ENCODE measurements at regions not wholly inside any gene's neighbourhood (a gene's known extent, or its start where the extent isn't known, plus 50 kb on each side); places are given as distances from the start of the nearest gene placed in this dataset.
"Not testable (repeated sequence)": the region's sequence is repeated elsewhere in the genome, so short reads cannot be mapped to it uniquely, and the experiment has no call there.

GRCh38 chr7:79604841-79605240 is 151.4 kb upstream of the MAGI2 start:
- H3K79me2 ChIP-seq (ENCODE audit: low read length), result no peaks in the 10 kb centered on the region
- no peak overlapping the region for H3K27ac ChIP-seq (ENCODE audit: low read length)
- no peaks in the 10 kb centered on the region for H3K27me3 ChIP-seq (replicated peaks; ENCODE audit: insufficient read depth, low read length)
- H3K4me1 ChIP-seq (ENCODE audit: low read length), result peaks cover 20% of the 10 kb centered on the region
- no peaks in the 10 kb centered on the region for H4K20me1 ChIP-seq (ENCODE audit: insufficient read depth, low read length)
- no peak overlapping the region for H2AFZ ChIP-seq (ENCODE audit: low read length)
- no peak overlapping the region for H3K4me2 ChIP-seq (ENCODE audit: low read depth, low read length)
- no peak overlapping the region for H3K4me3 ChIP-seq (ENCODE audit: low read length)
- no peak for DNase-seq
- no peaks in the 10 kb centered on the region for H3K9me3 ChIP-seq (replicated peaks; ENCODE audit: insufficient read depth, low read length)
- H3K36me3 ChIP-seq (replicated peaks; ENCODE audit: insufficient read depth, low read length), result no peaks in the 10 kb centered on the region
- H3K9ac ChIP-seq (ENCODE audit: low read length), result no peak overlapping the region
- no peaks in the 10 kb centered on the region for H3F3A ChIP-seq (ENCODE audit: insufficient read depth, low read length)
- no peaks in the 10 kb centered on the region for H3K9me2 ChIP-seq (replicated peaks; ENCODE audit: insufficient read depth, low read length)
- TF ChIP-seq EZH2phosphoT487 (IDR thresholded peaks at IDR 0.05; ENCODE audit: low read length) (no peak), EZH2 (optimal IDR thresholded peaks at IDR 0.05; ENCODE audit: low read depth, low read length) (no peak)
- TF ChIP-seq, protein P1, sequence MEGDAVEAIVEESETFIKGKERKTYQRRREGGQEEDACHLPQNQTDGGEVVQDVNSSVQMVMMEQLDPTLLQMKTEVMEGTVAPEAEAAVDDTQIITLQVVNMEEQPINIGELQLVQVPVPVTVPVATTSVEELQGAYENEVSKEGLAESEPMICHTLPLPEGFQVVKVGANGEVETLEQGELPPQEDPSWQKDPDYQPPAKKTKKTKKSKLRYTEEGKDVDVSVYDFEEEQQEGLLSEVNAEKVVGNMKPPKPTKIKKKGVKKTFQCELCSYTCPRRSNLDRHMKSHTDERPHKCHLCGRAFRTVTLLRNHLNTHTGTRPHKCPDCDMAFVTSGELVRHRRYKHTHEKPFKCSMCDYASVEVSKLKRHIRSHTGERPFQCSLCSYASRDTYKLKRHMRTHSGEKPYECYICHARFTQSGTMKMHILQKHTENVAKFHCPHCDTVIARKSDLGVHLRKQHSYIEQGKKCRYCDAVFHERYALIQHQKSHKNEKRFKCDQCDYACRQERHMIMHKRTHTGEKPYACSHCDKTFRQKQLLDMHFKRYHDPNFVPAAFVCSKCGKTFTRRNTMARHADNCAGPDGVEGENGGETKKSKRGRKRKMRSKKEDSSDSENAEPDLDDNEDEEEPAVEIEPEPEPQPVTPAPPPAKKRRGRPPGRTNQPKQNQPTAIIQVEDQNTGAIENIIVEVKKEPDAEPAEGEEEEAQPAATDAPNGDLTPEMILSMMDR (IDR thresholded peaks at IDR 0.05; ENCODE audit: low read length), result no peak

DNA sequence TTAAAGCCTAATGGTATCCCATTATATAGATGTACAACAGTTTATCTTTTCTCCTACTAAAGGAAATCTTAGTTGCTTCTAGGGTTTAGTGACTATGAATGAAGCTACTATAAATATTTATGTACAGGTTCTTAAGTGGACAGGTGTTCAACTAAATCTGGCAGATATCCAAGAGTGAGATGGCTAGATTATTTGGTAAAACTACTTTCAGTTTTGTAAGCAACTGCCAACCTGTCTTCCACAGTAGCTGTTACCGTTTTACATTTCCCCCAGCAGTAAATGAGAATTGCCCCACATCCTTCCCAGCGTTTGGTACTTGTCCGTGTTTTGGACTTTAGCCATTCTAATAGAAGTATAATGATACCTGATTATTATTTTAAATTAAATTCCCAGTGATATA is 144.9 kb upstream of the MAGI2 start:
- Histone ChIP-seq H3K27me3 (replicated peaks; ENCODE audit: insufficient read depth, low read length) (no peaks in the 10 kb centered on the region), H3F3A (ENCODE audit: insufficient read depth, low read length) (peaks cover 9% of the 10 kb centered on the region), H2AFZ (ENCODE audit: low read length) (no peak overlapping the region), H3K9me2 (replicated peaks; ENCODE audit: insufficient read depth, low read length) (no peaks in the 10 kb centered on the region), H3K36me3 (replicated peaks; ENCODE audit: insufficient read depth, low read length) (no peaks in the 10 kb centered on the region), H3K4me3 (ENCODE audit: low read length) (peak overlapping the region; percentile 10; the same call in 1 of the 2 replicates), H4K20me1 (ENCODE audit: insufficient read depth, low read length) (no peaks in the 10 kb centered on the region), H3K27ac (ENCODE audit: low read length) (peak overlapping the region; percentile 51; the same call in 1 of the 2 replicates), H3K4me2 (ENCODE audit: low read depth, low read length) (peak overlapping the region; percentile 71; the same call in 1 of the 2 replicates), H3K9me3 (replicated peaks; ENCODE audit: insufficient read depth, low read length) (no peaks in the 10 kb centered on the region), H3K79me2 (ENCODE audit: low read length) (no peaks in the 10 kb centered on the region), H3K9ac (ENCODE audit: low read length) (no peak overlapping the region), H3K4me1 (ENCODE audit: low read length) (peaks cover 22% of the 10 kb centered on the region)
- DNase-seq, result peak; percentile 95
- TF ChIP-seq, protein P1 (IDR thresholded peaks at IDR 0.05; ENCODE audit: low read length), result no peak

- H3K27ac ChIP-seq (ENCODE audit: low read length); H3K9ac ChIP-seq (ENCODE audit: low read length); H3K79me2 ChIP-seq (ENCODE audit: low read length); DNase-seq; H3K27me3 ChIP-seq (replicated peaks; ENCODE audit: insufficient read depth, low read length); H4K20me1 ChIP-seq (ENCODE audit: insufficient read depth, low read length); H3K4me3 ChIP-seq (ENCODE audit: low read length); H3K4me2 ChIP-seq (ENCODE audit: low read depth, low read length); H3K36me3 ChIP-seq (replicated peaks; ENCODE audit: insufficient read depth, low read length); H3K9me3 ChIP-seq (replicated peaks; ENCODE audit: insufficient read depth, low read length); H3K9me2 ChIP-seq (replicated peaks; ENCODE audit: insufficient read depth, low read length); H2AFZ ChIP-seq (ENCODE audit: low read length); H3F3A ChIP-seq (ENCODE audit: insufficient read depth, low read length): not testable (repeated sequence)
- H3K4me1 ChIP-seq (ENCODE audit: low read length), result peaks cover 22% of the 10 kb centered on the region
These were observed 141.2 kb upstream of the MAGI2 start for GRCh38 chr7:79594671-79595070.

- Histone ChIP-seq H3K4me1 (ENCODE audit: low read length) (peaks cover 18% of the 10 kb centered on the region), H2AFZ (ENCODE audit: low read length) (no peak overlapping the region), H3K4me2 (ENCODE audit: low read depth, low read length) (no peak overlapping the region), H3K79me2 (ENCODE audit: low read length) (no peaks in the 10 kb centered on the region), H3K27me3 (replicated peaks; ENCODE audit: insufficient read depth, low read length) (no peaks in the 10 kb centered on the region), H3K9me2 (replicated peaks; ENCODE audit: insufficient read depth, low read length) (no peaks in the 10 kb centered on the region), H3K27ac (ENCODE audit: low read length) (no peak overlapping the region), H3K9ac (ENCODE audit: low read length) (no peak overlapping the region), H3K4me3 (ENCODE audit: low read length) (no peak overlapping the region), H3F3A (ENCODE audit: insufficient read depth, low read length) (peaks cover 9% of the 10 kb centered on the region), H4K20me1 (ENCODE audit: insufficient read depth, low read length) (no peaks in the 10 kb centered on the region), H3K9me3 (replicated peaks; ENCODE audit: insufficient read depth, low read length) (no peaks in the 10 kb centered on the region), H3K36me3 (replicated peaks; ENCODE audit: insufficient read depth, low read length) (no peaks in the 10 kb centered on the region)
- TF ChIP-seq EZH2phosphoT487 (IDR thresholded peaks at IDR 0.05; ENCODE audit: low read length) (no peak), EZH2 (optimal IDR thresholded peaks at IDR 0.05; ENCODE audit: low read depth, low read length) (no peak)
- TF ChIP-seq, protein P1 (IDR thresholded peaks at IDR 0.05; ENCODE audit: low read length), result no peak
- no peak for DNase-seq
These were observed 140.4 kb upstream of the MAGI2 start for GRCh38 chr7:79593866-79594301.
